Nephron progenitor cell (in vitro differentiated cells): ENCODE measurements at regions not wholly inside any gene's neighbourhood (a gene's known extent, or its start where the extent isn't known, plus 50 kb on each side); places are given as distances from the start of the nearest gene placed in this dataset.

Experiments used
- DNase-seq: peaks from one replicate; pipeline ENCODE4 v3.0.0; 2021
- H3K27ac Mint-ChIP-seq: 2 replicates; pipeline ENCODE4 v1.8.0; 2021; ENCODE audit warnings: mild to moderate bottlenecking, moderate library complexity, mixed read lengths
- H3K27me3 Mint-ChIP-seq: 2 replicates; pipeline ENCODE4 v1.8.0; 2021; ENCODE audit warnings: mild to moderate bottlenecking, low read depth, mixed read lengths; ENCODE audit not compliant: poor library complexity
- H3K36me3 Mint-ChIP-seq: 2 replicates; pipeline ENCODE4 v1.8.0; 2021; ENCODE audit warnings: low read depth, mixed read lengths
- H3K4me1 Mint-ChIP-seq: 2 replicates; pipeline ENCODE4 v1.8.0; 2021; ENCODE audit warnings: mixed read lengths
- H3K4me3 Mint-ChIP-seq: 2 replicates; pipeline ENCODE4 v1.8.0; 2021; ENCODE audit warnings: mild to moderate bottlenecking, moderate library complexity, mixed read lengths
- H3K9me3 Mint-ChIP-seq: 2 replicates; pipeline ENCODE4 v1.8.0; 2021; ENCODE audit warnings: mild to moderate bottlenecking, moderate library complexity, mixed read lengths
- CTCF ChIP-seq: fragments of 200-600 bp; sonication (generic); IDR thresholded peaks from 2 replicates; pipeline ENCODE4 v1.5.0; 2021; ENCODE audit warnings: antibody characterized with exemption

- H3K4me3 Mint-ChIP-seq = no peak overlapping the region
- TF ChIP-seq CTCF = no peak
- H3K27ac Mint-ChIP-seq = peak overlapping the region; percentile 47
- peaks cover 7% of the 10 kb centered on the region for H3K36me3 Mint-ChIP-seq
- no peaks in the 10 kb centered on the region for H3K27me3 Mint-ChIP-seq
- no peak for DNase-seq
- H3K4me1 Mint-ChIP-seq = peaks cover 27% of the 10 kb centered on the region
- H3K9me3 Mint-ChIP-seq = peaks cover 10% of the 10 kb centered on the region
Observed at GRCh38 chr12:19641235-19642080, 202.2 kb downstream of the AEBP2 start.

- no peak overlapping the region for H3K4me3 Mint-ChIP-seq
- TF ChIP-seq CTCF = no peak
- H3K36me3 Mint-ChIP-seq = peaks cover 13% of the 10 kb centered on the region
- DNase-seq = no peak
- peaks cover 27% of the 10 kb centered on the region for H3K4me1 Mint-ChIP-seq
- H3K27ac Mint-ChIP-seq = no peak overlapping the region
- H3K27me3 Mint-ChIP-seq = no peaks in the 10 kb centered on the region
- peaks cover 16% of the 10 kb centered on the region for H3K9me3 Mint-ChIP-seq
Observed at GRCh38 chr12:19642345-19642744, 203.1 kb downstream of the AEBP2 start.

GRCh38 chr12:19643635-19644034 lies 204.3 kb downstream of the AEBP2 start:
- no peaks in the 10 kb centered on the region for H3K27me3 Mint-ChIP-seq
- H3K4me3 Mint-ChIP-seq = peak overlapping the region; percentile 42
- H3K9me3 Mint-ChIP-seq = peaks cover 20% of the 10 kb centered on the region
- H3K36me3 Mint-ChIP-seq = peaks cover 13% of the 10 kb centered on the region
- H3K4me1 Mint-ChIP-seq = peaks cover 35% of the 10 kb centered on the region
- TF ChIP-seq CTCF = peak; percentile 25
- DNase-seq = no peak
- H3K27ac Mint-ChIP-seq = peak overlapping the region; percentile 94

- Mint-ChIP-seq H3K4me1 (peaks cover 35% of the 10 kb centered on the region), H3K36me3 (peaks cover 13% of the 10 kb centered on the region), H3K27ac (no peak overlapping the region)
Observed at GRCh38 chr12:19644571-19644970, 205.3 kb downstream of the AEBP2 start.

GRCh38 chr12:19645823-19646222 lies 206.5 kb downstream of the AEBP2 start:
- Mint-ChIP-seq H3K27ac (no peak overlapping the region), H3K4me3 (no peak overlapping the region), H3K4me1 (peaks cover 35% of the 10 kb centered on the region), H3K36me3 (peaks cover 13% of the 10 kb centered on the region), H3K9me3 (peaks cover 29% of the 10 kb centered on the region), H3K27me3 (peaks cover 4% of the 10 kb centered on the region)
- no peak for TF ChIP-seq CTCF
- no peak for DNase-seq

More at GRCh38 chr12:19644571-19644970, 205.3 kb downstream of the AEBP2 start:
- Mint-ChIP-seq H3K9me3 (peaks cover 26% of the 10 kb centered on the region), H3K27me3 (peaks cover 4% of the 10 kb centered on the region), H3K4me3 (no peak overlapping the region)
- no peak for TF ChIP-seq CTCF
- no peak for DNase-seq

- peaks cover 28% of the 10 kb centered on the region for H3K4me1 Mint-ChIP-seq
- DNase-seq = no peak
- no peak for TF ChIP-seq CTCF
- peaks cover 29% of the 10 kb centered on the region for H3K9me3 Mint-ChIP-seq
- no peak overlapping the region for H3K4me3 Mint-ChIP-seq
- peaks cover 13% of the 10 kb centered on the region for H3K36me3 Mint-ChIP-seq
- no peak overlapping the region for H3K27ac Mint-ChIP-seq
- peaks cover 4% of the 10 kb centered on the region for H3K27me3 Mint-ChIP-seq
Observed at GRCh38 chr12:19646599-19646998, 207.3 kb downstream of the AEBP2 start.
